GM12874 (cell line): ENCODE measurements at regions not wholly inside any gene's neighbourhood (a gene's known extent, or its start where the extent isn't known, plus 50 kb on each side); places are given as distances from the start of the nearest gene placed in this dataset.

Experiments used
- CTCF ChIP-seq: IDR thresholded peaks from 2 replicates; pipeline ENCODE4 v1.5.1; 2011; ENCODE audit warnings: low read depth, mild to moderate bottlenecking, control low read depth, low read length, moderate library complexity; ENCODE audit not compliant: insufficient read depth

DNA sequence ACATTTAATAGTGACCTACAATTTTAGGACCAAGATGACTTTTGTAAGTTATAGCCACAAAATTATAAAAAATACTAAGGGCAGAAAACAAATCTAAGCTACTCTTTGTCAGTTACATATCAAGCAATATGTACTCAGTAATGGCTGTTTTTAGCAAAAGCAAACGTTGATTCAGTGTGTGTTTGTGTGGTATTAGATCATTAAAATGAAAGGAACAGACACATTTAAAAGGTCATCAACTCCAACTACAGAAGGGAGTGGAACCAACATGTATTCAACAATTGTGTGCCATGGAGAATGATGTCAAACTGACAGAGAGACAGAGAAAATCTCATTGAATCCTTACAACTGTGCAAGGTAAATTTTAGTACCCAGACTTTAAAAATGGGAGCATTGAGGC lies 268.8 kb upstream of the STT3B start:
- TF ChIP-seq CTCF = no peak

- TF ChIP-seq CTCF = no peak
Measured at GRCh38 chr3:31265646-31266428, 266.9 kb upstream of the STT3B start.

DNA sequence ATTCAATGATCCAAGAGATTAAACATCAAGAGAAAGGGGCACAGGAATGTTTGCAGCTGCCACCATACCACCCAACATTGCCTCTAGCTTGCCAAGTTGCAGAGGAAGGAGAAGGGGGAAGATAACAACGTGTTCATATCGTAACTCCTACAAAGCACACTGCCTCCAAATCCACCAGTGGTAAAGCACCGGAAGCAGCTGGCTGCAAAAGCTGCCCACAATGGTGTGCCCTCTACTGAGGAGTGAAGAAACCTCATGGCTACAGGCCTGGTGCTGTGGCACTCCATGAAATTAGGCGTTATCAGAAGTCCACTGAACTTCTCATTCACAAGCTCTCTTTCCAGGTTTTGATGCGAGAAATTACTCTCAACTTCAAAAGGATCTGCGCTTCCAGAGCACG lies 263.9 kb upstream of the STT3B start:
- TF ChIP-seq CTCF = no peak

- TF ChIP-seq CTCF = no peak
Measured at GRCh38 chr3:31270010-31270409, 262.7 kb upstream of the STT3B start.

DNA sequence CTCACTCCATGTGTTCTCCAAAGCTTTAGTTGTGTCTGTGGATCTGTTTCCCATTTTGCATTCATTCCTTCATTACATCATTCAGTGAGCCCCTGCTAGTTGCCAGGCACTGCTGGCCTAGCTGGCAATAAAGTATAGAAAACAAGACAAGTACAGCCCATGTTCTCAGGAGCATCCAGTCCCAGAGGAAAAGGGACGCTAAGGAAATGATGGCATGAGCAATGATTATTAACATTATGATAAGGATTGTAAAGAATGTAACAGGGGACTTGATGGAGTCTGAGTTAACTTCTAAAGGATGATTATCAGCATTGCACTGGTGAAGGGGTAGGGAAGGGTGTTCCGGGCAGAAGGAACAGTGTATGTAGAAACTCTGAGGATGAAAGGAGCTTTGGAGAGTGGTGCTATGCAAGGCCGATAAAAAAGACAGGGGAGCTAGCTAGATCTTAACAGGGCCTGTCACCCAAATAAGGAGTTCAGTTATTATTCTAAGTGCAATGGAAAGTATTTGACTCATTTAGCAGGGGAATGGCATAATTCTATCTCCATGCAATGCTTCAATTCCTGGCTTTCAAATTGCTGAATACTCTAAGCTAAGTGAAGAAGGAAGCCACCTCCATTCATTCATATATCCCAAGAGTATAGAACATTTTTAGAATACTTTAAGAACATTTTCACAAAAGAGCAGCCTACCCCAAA lies 258.2 kb upstream of the STT3B start:
- TF ChIP-seq CTCF = no peak

GRCh38 chr3:31275038-31275572 lies 257.6 kb upstream of the STT3B start:
- TF ChIP-seq CTCF = no peak

- TF ChIP-seq CTCF = no peak
Measured at GRCh38 chr3:31275583-31275982, 257.1 kb upstream of the STT3B start.
